SK-N-SH treated with all-trans-retinoic acid at 6 μM for 48 hours (cell line): ENCODE measurements at regions not wholly inside any gene's neighbourhood (a gene's known extent, or its start where the extent isn't known, plus 50 kb on each side); places are given as distances from the start of the nearest gene placed in this dataset.

Experiments
- ATAC-seq: fragments of 200-7000 bp; cut with Tn5 transposase; 3 replicates; pipeline ENCODE4 v1.9.1; 2020; ENCODE audit warnings: mild to moderate bottlenecking, moderate library complexity
- ARNTL ChIP-seq: fragments of 450-650 bp; formaldehyde crosslinking; IDR thresholded peaks from 2 replicates; pipeline ENCODE4 v1.5.0; 2020; ENCODE audit warnings: low read depth, mild to moderate bottlenecking, moderate library complexity, borderline replicate concordance
- BACH2 ChIP-seq: fragments of 250-450 bp; sonication (Bioruptor Pico); IDR thresholded peaks from 2 replicates; pipeline ENCODE4 v1.9.0; 2021; ENCODE audit warnings: mild to moderate bottlenecking, borderline replicate concordance
- CREB5 ChIP-seq: fragments of 250-450 bp; sonication (Bioruptor Pico); IDR thresholded peaks from 2 replicates; pipeline ENCODE4 v1.5.1; 2020; ENCODE audit warnings: low read depth, mild to moderate bottlenecking, moderate library complexity
- CSDC2 ChIP-seq: fragments of 250-450 bp; sonication (Bioruptor Pico); IDR thresholded peaks from 2 replicates; pipeline ENCODE4 v1.5.0; 2020; ENCODE audit warnings: mild to moderate bottlenecking, moderate library complexity
- CSRNP3 ChIP-seq: fragments of 250-450 bp; sonication (Bioruptor Pico); IDR thresholded peaks from 2 replicates; pipeline ENCODE4 v1.5.1; 2021; ENCODE audit warnings: mild to moderate bottlenecking, moderate library complexity
- ESRRG ChIP-seq: fragments of 250-450 bp; sonication (Bioruptor Pico); IDR thresholded peaks from 2 replicates; pipeline ENCODE4 v1.6.1; 2021; ENCODE audit warnings: mild to moderate bottlenecking
- GLIS3 ChIP-seq: fragments of 250-450 bp; sonication (Bioruptor Pico); IDR thresholded peaks from 2 replicates; pipeline ENCODE4 v1.5.0; 2020; ENCODE audit warnings: mild to moderate bottlenecking, moderate library complexity
- ISL1 ChIP-seq: fragments of 250-450 bp; sonication (Bioruptor Pico); IDR thresholded peaks from 2 replicates; pipeline ENCODE4 v2.1.2; 2022; ENCODE audit warnings: mild to moderate bottlenecking, moderate library complexity
- OSR1 ChIP-seq: fragments of 250-450 bp; sonication (Bioruptor Pico); IDR thresholded peaks from 2 replicates; pipeline ENCODE4 v1.8.0; 2022; ENCODE audit warnings: moderate library complexity, mild to moderate bottlenecking, inconsistent platforms
- PATZ1 ChIP-seq: fragments of 250-450 bp; sonication (Bioruptor Pico); IDR thresholded peaks from 2 replicates; pipeline ENCODE4 v1.8.0; 2020; ENCODE audit warnings: mild to moderate bottlenecking, moderate library complexity, borderline replicate concordance
- POU6F1 ChIP-seq: fragments of 250-450 bp; sonication (Bioruptor Pico); IDR thresholded peaks from 2 replicates; pipeline ENCODE4 v1.8.0; 2021; ENCODE audit warnings: low read depth, mild to moderate bottlenecking, moderate library complexity, borderline replicate concordance
- PPARA ChIP-seq: fragments of 250-450 bp; sonication (Bioruptor Pico); IDR thresholded peaks from 2 replicates; pipeline ENCODE4 v1.5.0; 2020; ENCODE audit warnings: mild to moderate bottlenecking, borderline replicate concordance
- RARB ChIP-seq: fragments of 250-450 bp; sonication (Bioruptor Pico); IDR thresholded peaks from 2 replicates; pipeline ENCODE4 v1.8.0; 2021; ENCODE audit warnings: mild to moderate bottlenecking, moderate library complexity
- SNAI2 ChIP-seq: fragments of 250-450 bp; sonication (Bioruptor Pico); IDR thresholded peaks from 2 replicates; pipeline ENCODE4 v1.5.0; 2020; ENCODE audit warnings: mild to moderate bottlenecking, moderate library complexity
- TCF4 ChIP-seq: fragments of 250-450 bp; sonication (Bioruptor Pico); IDR thresholded peaks from 2 replicates; pipeline ENCODE4 v1.8.0; 2021; ENCODE audit warnings: mild to moderate bottlenecking, moderate library complexity, borderline replicate concordance
- TOX ChIP-seq: fragments of 250-450 bp; sonication (Bioruptor Pico); IDR thresholded peaks from 2 replicates; pipeline ENCODE4 v1.8.0; 2021; ENCODE audit warnings: mild to moderate bottlenecking, moderate library complexity, borderline replicate concordance
- ZC3H10 ChIP-seq: fragments of 250-450 bp; sonication (Bioruptor Pico); IDR thresholded peaks from 2 replicates; pipeline ENCODE4 v1.5.1; 2021; ENCODE audit warnings: mild to moderate bottlenecking, moderate library complexity
- ZFP3 ChIP-seq: fragments of 250-450 bp; sonication (Bioruptor Pico); IDR thresholded peaks from 2 replicates; pipeline ENCODE4 v1.5.0; 2020; ENCODE audit warnings: mild to moderate bottlenecking, moderate library complexity
- ZFP30 ChIP-seq: fragments of 450-650 bp; formaldehyde crosslinking; IDR thresholded peaks from 2 replicates; pipeline ENCODE4 v1.5.0; 2022; ENCODE audit warnings: mild to moderate bottlenecking, moderate library complexity
- ZNF565 ChIP-seq: fragments of 450-650 bp; formaldehyde crosslinking; conservative IDR thresholded peaks from 2 replicates; pipeline ENCODE4 v1.5.0; 2020; ENCODE audit warnings: low read depth, mild to moderate bottlenecking, moderate library complexity
- ZNF70 ChIP-seq: fragments of 450-650 bp; formaldehyde crosslinking; IDR thresholded peaks from 2 replicates; pipeline ENCODE4 v1.5.0; 2020; ENCODE audit warnings: mild to moderate bottlenecking, moderate library complexity
- ZNF8 ChIP-seq: fragments of 450-650 bp; formaldehyde crosslinking; IDR thresholded peaks from 2 replicates; pipeline ENCODE4 v1.5.0; 2020; ENCODE audit warnings: mild to moderate bottlenecking, moderate library complexity

GRCh38 chr4:138010639-138011038 is 231.5 kb downstream of the SLC7A11 start (continued):
- TF ChIP-seq TOX (CRISPR knock-in tag) (no peak), ZNF8 (CRISPR knock-in tag) (no peak), CSDC2 (CRISPR knock-in tag) (no peak), CREB5 (CRISPR knock-in tag) (no peak), ESRRG (CRISPR knock-in tag) (no peak), RARB (CRISPR knock-in tag) (no peak)

- ATAC-seq = no peak
- TF ChIP-seq ISL1 (no peak), BACH2 (no peak), ZNF8 (CRISPR knock-in tag) (no peak), CSRNP3 (CRISPR knock-in tag) (no peak), POU6F1 (no peak), CSDC2 (CRISPR knock-in tag) (no peak), ARNTL (CRISPR knock-in tag) (no peak), ZNF565 (CRISPR knock-in tag) (no peak), TOX (CRISPR knock-in tag) (no peak), OSR1 (CRISPR knock-in tag) (no peak), CREB5 (CRISPR knock-in tag) (no peak), GLIS3 (CRISPR knock-in tag) (no peak), PPARA (CRISPR knock-in tag) (no peak), ZFP30 (CRISPR knock-in tag) (no peak), PATZ1 (CRISPR knock-in tag) (no peak), SNAI2 (CRISPR knock-in tag) (no peak), ZFP3 (no peak), TCF4 (no peak)
Observed at GRCh38 chr4:138007572-138007971, 234.6 kb downstream of the SLC7A11 start.

GRCh38 chr4:138005486-138005885 is 236.7 kb downstream of the SLC7A11 start:
- no peak for TF ChIP-seq RARB (CRISPR knock-in tag)
- no peak for TF ChIP-seq ZNF70
- no peak for TF ChIP-seq ZFP3
- TF ChIP-seq PPARA (CRISPR knock-in tag) = no peak
- no peak for TF ChIP-seq ZNF8 (CRISPR knock-in tag)
- ATAC-seq = no peak

GRCh38 chr4:138003248-138003647 is 238.9 kb downstream of the SLC7A11 start:
- TF ChIP-seq ZNF70 (no peak), ZFP30 (CRISPR knock-in tag) (no peak), GLIS3 (CRISPR knock-in tag) (no peak), ZC3H10 (CRISPR knock-in tag) (no peak), ZNF8 (CRISPR knock-in tag) (no peak), TCF4 (no peak), RARB (CRISPR knock-in tag) (no peak), ZFP3 (no peak)
- TF ChIP-seq, all 23 proteins: peak for 0
- ATAC-seq = no peak
